ENCODE measurements at regions not wholly inside any gene's neighbourhood (a gene's known extent, or its start where the extent isn't known, plus 50 kb on each side); places are given as distances from the start of the nearest gene placed in this dataset.
"Not testable (repeated sequence)": the region's sequence is repeated elsewhere in the genome, so short reads cannot be mapped to it uniquely, and the experiment has no call there.

- TF ChIP-seq POLR2AphosphoS5 (IDR thresholded peaks at IDR 0.05) = no peak
- TF ChIP-seq EP300 (IDR thresholded peaks at IDR 0.05) = no peak
- TF ChIP-seq POLR2A (IDR thresholded peaks at IDR 0.05) = no peak
- TF ChIP-seq, protein P1, sequence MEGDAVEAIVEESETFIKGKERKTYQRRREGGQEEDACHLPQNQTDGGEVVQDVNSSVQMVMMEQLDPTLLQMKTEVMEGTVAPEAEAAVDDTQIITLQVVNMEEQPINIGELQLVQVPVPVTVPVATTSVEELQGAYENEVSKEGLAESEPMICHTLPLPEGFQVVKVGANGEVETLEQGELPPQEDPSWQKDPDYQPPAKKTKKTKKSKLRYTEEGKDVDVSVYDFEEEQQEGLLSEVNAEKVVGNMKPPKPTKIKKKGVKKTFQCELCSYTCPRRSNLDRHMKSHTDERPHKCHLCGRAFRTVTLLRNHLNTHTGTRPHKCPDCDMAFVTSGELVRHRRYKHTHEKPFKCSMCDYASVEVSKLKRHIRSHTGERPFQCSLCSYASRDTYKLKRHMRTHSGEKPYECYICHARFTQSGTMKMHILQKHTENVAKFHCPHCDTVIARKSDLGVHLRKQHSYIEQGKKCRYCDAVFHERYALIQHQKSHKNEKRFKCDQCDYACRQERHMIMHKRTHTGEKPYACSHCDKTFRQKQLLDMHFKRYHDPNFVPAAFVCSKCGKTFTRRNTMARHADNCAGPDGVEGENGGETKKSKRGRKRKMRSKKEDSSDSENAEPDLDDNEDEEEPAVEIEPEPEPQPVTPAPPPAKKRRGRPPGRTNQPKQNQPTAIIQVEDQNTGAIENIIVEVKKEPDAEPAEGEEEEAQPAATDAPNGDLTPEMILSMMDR (IDR thresholded peaks at IDR 0.05) = no peak
- H3K9me3 ChIP-seq = no peaks in the 10 kb centered on the region
- peaks cover 0 to 6% (median 3%) of the 10 kb centered on the region in 4 donors for H3K4me1 ChIP-seq
- 84 to 91% methylated on average over 10 of the region's 10 CpGs for WGBS, 2 donors
- DNase-seq = no peak
- H3K36me3 ChIP-seq = no peaks in the 10 kb centered on the region
- no peak overlapping the region for H3K4me3 ChIP-seq
- H3K27me3 ChIP-seq = no peaks in the 10 kb centered on the region
- no peak overlapping the region for H3K27ac ChIP-seq
- ATAC-seq (ENCODE audit: low FRiP score in 2 of 2) = no peak
Measured at GRCh38 chr10:21041763-21042458, 144.8 kb upstream of the NEBL start.

- DNase-seq (no peak), ATAC-seq (ENCODE audit: low FRiP score in 2 of 2) (no peak)
- no peak overlapping the region for H3K4me3 ChIP-seq
- H3K27me3 ChIP-seq = no peaks in the 10 kb centered on the region
- H3K4me1 ChIP-seq = peaks cover 0 to 6% (median 2%) of the 10 kb centered on the region in 4 donors
- no peak for TF ChIP-seq EP300 (IDR thresholded peaks at IDR 0.05)
- TF ChIP-seq POLR2AphosphoS5 (IDR thresholded peaks at IDR 0.05) = no peak
- no peak for TF ChIP-seq POLR2A (IDR thresholded peaks at IDR 0.05)
- TF ChIP-seq, protein P1 (IDR thresholded peaks at IDR 0.05) = no peak
- no peaks in the 10 kb centered on the region for H3K9me3 ChIP-seq
- no peak overlapping the region for H3K27ac ChIP-seq
- 82 to 90% methylated on average over 3 of the region's 3 CpGs for WGBS, 2 donors
- no peaks in the 10 kb centered on the region for H3K36me3 ChIP-seq
Measured at GRCh38 chr10:21039721-21040120, 142.6 kb upstream of the NEBL start.

DNA sequence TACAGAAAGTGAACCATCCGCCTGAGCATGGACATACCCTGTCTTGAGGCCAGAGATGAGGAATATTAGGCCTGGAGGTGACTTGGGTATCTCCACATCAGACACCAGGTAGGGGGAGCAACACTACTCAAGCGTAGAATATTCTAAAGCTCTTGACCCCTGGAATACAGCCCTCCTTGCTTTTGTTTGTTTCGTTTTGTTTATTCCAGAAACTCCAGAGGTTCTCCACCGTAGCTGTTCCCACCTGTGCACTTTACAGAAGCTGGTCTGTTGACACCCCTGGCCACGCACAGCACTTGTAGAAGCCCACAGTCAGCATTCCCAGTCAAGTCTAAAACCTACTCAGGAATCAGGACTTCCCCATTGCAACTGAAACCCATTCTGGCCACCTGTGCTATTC is 139.6 kb upstream of the NEBL start:
- Histone ChIP-seq H3K9me3 (no peaks in the 10 kb centered on the region), H3K27ac (no peak overlapping the region), H3K36me3 (no peaks in the 10 kb centered on the region), H3K4me1 (no peaks in the 10 kb centered on the region), H3K27me3 (no peaks in the 10 kb centered on the region), H3K4me3 (no peak overlapping the region)
- WGBS, 2 donors = 93% methylated on average over 4 of the region's 5 CpGs
- DNase-seq (no peak), ATAC-seq (ENCODE audit: low FRiP score in 2 of 2) (no peak)
- TF ChIP-seq, protein P1 (IDR thresholded peaks at IDR 0.05) = no peak
- TF ChIP-seq POLR2AphosphoS5 (IDR thresholded peaks at IDR 0.05) (no peak), POLR2A (IDR thresholded peaks at IDR 0.05) (no peak), EP300 (IDR thresholded peaks at IDR 0.05) (no peak)

GRCh38 chr10:21034770-21035169 is 137.7 kb upstream of the NEBL start:
- ATAC-seq (ENCODE audit: low FRiP score in 2 of 2); H3K36me3 ChIP-seq: not testable (repeated sequence)
- WGBS, 2 donors = 93 to 97% methylated on average over 3 of the region's 3 CpGs

DNA sequence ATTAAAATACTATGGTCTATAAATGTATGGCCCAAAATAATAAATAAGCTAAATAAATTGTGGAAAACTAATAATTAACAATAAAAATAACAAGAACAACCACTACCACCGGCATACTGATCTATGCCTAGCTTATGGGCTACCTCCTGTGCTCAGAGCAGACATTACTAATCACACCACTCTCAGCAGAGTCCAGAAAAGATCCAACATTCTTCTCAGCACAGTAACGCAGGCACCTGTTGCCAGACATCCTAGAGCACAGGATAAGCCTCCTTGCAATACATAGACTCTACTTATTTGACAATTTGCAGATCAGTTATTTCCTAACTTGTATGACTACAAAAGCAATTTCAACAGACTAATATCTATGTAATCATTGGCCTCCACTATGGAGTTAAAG is 137.1 kb upstream of the NEBL start:
- no peaks in the 10 kb centered on the region for H3K4me1 ChIP-seq
- no peak overlapping the region for H3K4me3 ChIP-seq
- no peaks in the 10 kb centered on the region for H3K27me3 ChIP-seq
- ATAC-seq (ENCODE audit: low FRiP score in 2 of 2) = no peak
- 46 to 66% methylated on average over 2 of the region's 2 CpGs for WGBS, 2 donors
- no peak for TF ChIP-seq EP300 (IDR thresholded peaks at IDR 0.05)
- no peak for TF ChIP-seq POLR2AphosphoS5 (IDR thresholded peaks at IDR 0.05)
- TF ChIP-seq, protein P1 (IDR thresholded peaks at IDR 0.05) = no peak
- TF ChIP-seq POLR2A (IDR thresholded peaks at IDR 0.05) = no peak
- no peak overlapping the region for H3K27ac ChIP-seq
- H3K36me3 ChIP-seq = no peaks in the 10 kb centered on the region
- no peaks in the 10 kb centered on the region for H3K9me3 ChIP-seq
- DNase-seq = no peak

More at GRCh38 chr10:21034770-21035169, 137.7 kb upstream of the NEBL start:
- H3K9me3 ChIP-seq, H3K4me1 ChIP-seq, DNase-seq, H3K27me3 ChIP-seq, H3K27ac ChIP-seq, H3K4me3 ChIP-seq: not testable (repeated sequence)
